Activated gamma-delta T cell (primary cell): ENCODE measurements at regions not wholly inside any gene's neighbourhood (a gene's known extent, or its start where the extent isn't known, plus 50 kb on each side); places are given as distances from the start of the nearest gene placed in this dataset.
A peak's percentile ranks its signal among the peaks of the same experiment; 100 is the strongest.
"Not testable (repeated sequence)": the region's sequence is repeated elsewhere in the genome, so short reads cannot be mapped to it uniquely, and the experiment has no call there.

Experiments
- DNase-seq: peaks from one replicate; lab custom pipeline; 2025; lab: John Stamatoyannopoulos, UW

- peak; percentile 2 for DNase-seq
These were observed 213.4 kb upstream of the XIST start for GRCh38 chrX:74065831-74066390.

- no peak for DNase-seq
These were observed 211.1 kb upstream of the XIST start for GRCh38 chrX:74063426-74064155.

- DNase-seq, result no peak
These were observed 209.4 kb upstream of the XIST start for GRCh38 chrX:74061879-74062278.

- DNase-seq, result no peak
These were observed 196.6 kb upstream of the XIST start for GRCh38 chrX:74049126-74049525.

GRCh38 chrX:74034066-74034465 is 181.6 kb upstream of the XIST start:
- DNase-seq, result not testable (repeated sequence)

DNA sequence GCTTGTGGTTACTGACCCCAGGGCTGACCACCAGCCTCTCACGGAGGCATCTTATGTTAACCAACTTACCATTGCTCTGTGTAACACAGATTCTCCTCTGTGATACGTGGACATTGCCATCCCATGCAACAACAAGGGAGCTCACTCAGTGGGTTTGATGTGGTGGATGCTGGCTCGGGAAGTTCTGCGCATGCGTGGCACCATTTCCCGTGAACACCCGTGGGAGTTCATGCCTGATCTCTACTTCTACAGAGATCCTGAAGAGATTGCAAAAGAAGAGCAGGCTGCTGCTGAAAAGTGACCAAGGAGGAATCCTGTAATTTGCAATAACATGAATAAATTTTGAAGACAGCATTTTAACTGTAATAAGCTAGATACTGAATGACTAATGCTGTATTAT is 179.0 kb upstream of the XIST start:
- not testable (repeated sequence) for DNase-seq

GRCh38 chrX:74030766-74031165 is 178.3 kb upstream of the XIST start:
- not testable (repeated sequence) for DNase-seq

- not testable (repeated sequence) for DNase-seq
These were observed 172.6 kb upstream of the XIST start for GRCh38 chrX:74025145-74025544.

DNA sequence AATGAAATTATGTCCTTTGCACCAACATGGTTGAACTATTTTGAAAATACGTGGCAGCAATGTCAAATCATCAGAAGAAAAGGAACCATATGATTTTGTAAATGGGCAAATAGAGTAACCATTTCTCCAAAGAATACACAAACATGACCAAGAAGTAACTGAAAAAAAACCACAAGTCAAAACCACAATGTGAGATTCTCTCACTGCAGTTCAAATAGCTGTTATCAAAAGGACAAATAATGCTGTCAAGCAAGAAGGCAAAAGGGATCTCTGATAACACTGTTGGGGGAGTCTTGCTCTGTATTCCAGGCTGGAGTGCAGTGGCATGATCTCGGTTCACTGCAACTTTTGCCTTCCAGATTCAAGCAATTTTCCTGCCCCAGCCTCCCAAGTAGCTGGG is 170.7 kb upstream of the XIST start:
- no peak for DNase-seq

DNA sequence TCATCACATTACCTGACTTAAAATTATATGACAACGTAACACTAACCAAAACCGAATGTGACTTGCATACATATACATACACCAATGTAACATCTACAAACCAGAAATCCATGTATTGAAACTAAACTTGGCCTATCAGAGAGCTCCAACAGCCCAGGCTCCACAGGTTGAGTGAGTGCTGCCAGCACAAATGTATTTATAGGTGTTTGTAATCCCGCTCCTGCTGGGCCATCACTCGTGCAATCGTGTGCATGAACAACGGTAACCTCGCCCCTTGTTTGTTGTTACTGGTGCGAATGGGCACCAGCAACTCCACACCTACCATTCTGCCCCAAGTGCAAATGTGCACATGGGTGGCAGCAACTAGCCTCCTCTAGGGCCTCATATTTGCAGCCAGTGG is 165.7 kb upstream of the XIST start:
- no peak for DNase-seq

GRCh38 chrX:74015379-74016019 is 163.0 kb upstream of the XIST start:
- no peak for DNase-seq

GRCh38 chrX:74009041-74009440 is 156.5 kb upstream of the XIST start:
- DNase-seq, result no peak

GRCh38 chrX:73992019-73992418 is 139.5 kb upstream of the XIST start:
- DNase-seq, result no peak

DNA sequence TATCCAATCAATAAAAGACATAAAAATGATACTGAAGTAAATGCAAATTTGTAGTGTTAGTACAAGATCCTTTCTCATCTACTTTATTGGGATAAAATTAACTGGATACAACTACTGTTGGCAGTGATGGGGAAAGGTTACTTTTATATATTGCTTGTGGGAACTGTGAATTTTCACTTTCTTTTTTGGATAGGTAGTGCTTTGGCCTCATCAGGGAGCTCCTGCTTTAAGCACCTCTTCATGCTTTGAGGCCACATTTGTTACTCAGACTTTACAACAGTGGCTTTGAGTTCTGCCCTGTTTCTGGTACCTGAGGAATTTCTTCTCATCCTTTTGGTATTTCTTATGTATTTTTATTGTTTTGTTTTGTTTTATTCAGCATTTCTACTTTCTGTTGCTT is 134.7 kb upstream of the XIST start:
- DNase-seq, result no peak

GRCh38 chrX:73979551-73980131 is 127.1 kb upstream of the XIST start:
- no peak for DNase-seq

DNA sequence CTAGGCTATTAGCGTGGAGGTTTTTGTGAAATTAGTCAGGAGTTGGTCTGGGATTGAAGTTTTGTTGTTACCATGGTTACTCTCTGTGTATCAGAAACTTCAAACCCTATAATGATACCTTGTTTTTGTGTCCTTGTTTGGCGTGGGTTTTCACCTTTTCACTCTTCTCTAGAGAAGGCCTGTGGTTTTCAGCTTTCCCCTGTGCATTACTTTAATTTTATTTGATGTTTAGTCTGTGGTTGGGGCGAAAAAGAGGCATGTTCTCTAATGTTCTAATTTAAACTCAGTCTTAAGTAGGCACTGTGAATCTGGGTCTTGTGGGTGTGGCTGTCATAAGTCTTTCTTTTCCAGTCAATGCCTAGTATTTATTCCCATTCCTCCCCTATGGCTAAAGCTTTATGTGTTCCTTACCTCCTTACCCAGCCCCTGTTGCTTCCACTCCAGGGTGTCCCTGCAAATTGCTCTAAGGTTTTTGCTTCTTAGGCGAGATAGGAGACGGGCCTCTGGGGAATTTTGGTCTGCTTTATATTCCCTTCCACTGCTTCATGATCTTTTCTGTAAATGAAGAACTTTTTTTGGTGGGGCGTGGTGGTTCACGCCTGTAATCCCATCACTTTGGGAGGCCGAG is 125.1 kb upstream of the XIST start:
- no peak for DNase-seq

GRCh38 chrX:73967461-73967860 is 114.9 kb upstream of the XIST start:
- not testable (repeated sequence) for DNase-seq

DNA sequence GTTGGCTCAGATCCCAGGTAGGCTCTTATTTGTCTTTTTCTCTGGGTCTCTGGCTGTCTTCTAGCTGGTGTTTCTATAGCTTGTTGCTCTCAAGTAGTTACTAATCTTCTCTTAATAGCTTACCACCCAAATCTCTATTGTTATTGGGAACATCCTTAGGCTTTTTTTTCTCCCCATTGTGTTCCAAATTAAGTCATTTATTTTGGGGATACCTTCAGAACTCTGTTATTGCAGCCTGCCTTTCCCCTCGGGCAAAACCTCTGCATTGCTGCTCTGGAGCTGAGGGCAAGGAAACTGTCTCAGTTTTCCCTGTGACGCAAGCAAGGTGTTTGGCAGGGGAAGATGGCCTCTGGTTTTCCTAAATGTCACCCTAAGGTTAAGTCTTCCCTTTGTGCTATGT is 113.3 kb upstream of the XIST start:
- no peak for DNase-seq

DNA sequence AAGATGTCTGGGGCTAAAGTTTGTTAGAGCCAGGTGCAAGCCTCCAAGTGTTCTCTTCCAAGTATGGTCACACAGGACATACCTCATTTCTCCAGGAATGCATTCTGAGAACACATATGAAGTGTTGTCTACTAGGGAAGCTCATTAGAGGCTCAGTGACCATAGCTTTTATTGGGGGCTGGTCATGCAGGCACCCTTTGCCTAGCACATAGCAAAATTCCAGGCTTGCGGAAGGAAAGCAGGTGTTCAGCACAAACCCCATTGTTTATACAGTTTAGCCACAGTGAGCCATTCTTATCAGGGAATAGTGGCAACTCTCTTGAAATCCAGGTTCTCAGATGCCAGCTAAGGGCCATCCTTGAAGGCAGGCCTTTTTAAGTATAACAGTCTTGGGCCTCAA is 112.1 kb upstream of the XIST start:
- no peak for DNase-seq

DNA sequence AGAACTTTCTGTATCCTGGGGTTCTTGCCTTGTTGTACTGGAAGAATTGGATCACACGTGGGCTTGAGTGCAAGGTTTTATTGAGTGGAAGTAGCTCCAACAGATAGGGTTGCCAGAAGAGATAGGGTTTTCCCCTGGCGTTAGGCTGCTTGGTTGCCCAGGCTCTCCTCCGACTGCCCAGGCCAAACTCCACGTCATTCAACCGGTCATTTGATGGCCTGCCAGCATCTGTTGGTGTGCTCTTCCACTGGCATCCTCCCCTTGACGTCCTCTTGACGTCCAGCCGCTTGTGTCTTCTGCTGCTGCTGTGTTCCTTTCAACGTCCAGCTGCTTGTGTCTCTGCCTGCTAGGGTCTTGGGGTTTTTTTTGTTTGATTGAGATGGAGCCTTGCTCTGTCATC is 111.2 kb upstream of the XIST start:
- DNase-seq, result no peak

GRCh38 chrX:73962948-73963347 is 110.4 kb upstream of the XIST start:
- no peak for DNase-seq

- DNase-seq, result not testable (repeated sequence)
These were observed 109.4 kb upstream of the XIST start for GRCh38 chrX:73961867-73962266.

- DNase-seq, result no peak
These were observed 92.0 kb upstream of the XIST start for GRCh38 chrX:73944563-73944908.
